ENCODE measurements at regions not wholly inside any gene's neighbourhood (a gene's known extent, or its start where the extent isn't known, plus 50 kb on each side); places are given as distances from the start of the nearest gene placed in this dataset.

GRCh38 chr13:74000876-74001275, 133.3 kb downstream of the KLF12 start:
- no peak for DNase-seq (ENCODE audit: low read depth)

- DNase-seq (ENCODE audit: low read depth) = no peak
Observed at GRCh38 chr13:73998631-73999030, 135.6 kb downstream of the KLF12 start.

- DNase-seq (ENCODE audit: low read depth) = no peak
Observed at GRCh38 chr13:73997964-73998363, 136.2 kb downstream of the KLF12 start.

GRCh38 chr13:73996569-73996968, 137.6 kb downstream of the KLF12 start:
- no peak for DNase-seq (ENCODE audit: low read depth)

- DNase-seq (ENCODE audit: low read depth) = no peak
Observed at GRCh38 chr13:73995736-73996135, 138.5 kb downstream of the KLF12 start.

GRCh38 chr13:73993661-73994060, 140.5 kb downstream of the KLF12 start:
- DNase-seq (ENCODE audit: low read depth) = no peak

- no peak for DNase-seq (ENCODE audit: low read depth)
Observed at GRCh38 chr13:73991884-73992283, 142.3 kb downstream of the KLF12 start.

GRCh38 chr13:73991384-73991783, 142.8 kb downstream of the KLF12 start:
- DNase-seq (ENCODE audit: low read depth) = no peak

GRCh38 chr13:73989244-73989843, 144.9 kb downstream of the KLF12 start:
- no peak for DNase-seq (ENCODE audit: low read depth)

GRCh38 chr13:73988461-73988860, 145.7 kb downstream of the KLF12 start:
- no peak for DNase-seq (ENCODE audit: low read depth)

GRCh38 chr13:73987618-73988017, 146.6 kb downstream of the KLF12 start:
- DNase-seq (ENCODE audit: low read depth) = no peak

GRCh38 chr13:73985783-73986182, 148.4 kb downstream of the KLF12 start:
- no peak for DNase-seq (ENCODE audit: low read depth)

GRCh38 chr13:73984949-73985691, 149.1 kb downstream of the KLF12 start:
- DNase-seq (ENCODE audit: low read depth) = peak; percentile 34

- DNase-seq (ENCODE audit: low read depth) = no peak
Observed at GRCh38 chr13:73984201-73984600, 150.0 kb downstream of the KLF12 start.

- no peak for DNase-seq (ENCODE audit: low read depth)
Observed at GRCh38 chr13:73983109-73983508, 151.1 kb downstream of the KLF12 start.

- no peak for DNase-seq (ENCODE audit: low read depth)
Observed at GRCh38 chr13:73981595-73981994, 152.6 kb downstream of the KLF12 start.

- DNase-seq (ENCODE audit: low read depth) = no peak
Observed at GRCh38 chr13:73975767-73976166, 158.4 kb downstream of the KLF12 start.

GRCh38 chr13:73974051-73974450, 160.2 kb downstream of the KLF12 start:
- no peak for DNase-seq (ENCODE audit: low read depth)

GRCh38 chr13:73973156-73973555, 161.0 kb downstream of the KLF12 start:
- no peak for DNase-seq (ENCODE audit: low read depth)

GRCh38 chr13:73972545-73972944, 161.7 kb downstream of the KLF12 start:
- no peak for DNase-seq (ENCODE audit: low read depth)

- DNase-seq (ENCODE audit: low read depth) = no peak
Observed at GRCh38 chr13:73971481-73971880, 162.7 kb downstream of the KLF12 start.

GRCh38 chr13:73970421-73971055, 163.7 kb downstream of the KLF12 start:
- no peak for DNase-seq (ENCODE audit: low read depth)

- DNase-seq (ENCODE audit: low read depth) = no peak
Observed at GRCh38 chr13:73967397-73968165, 166.6 kb downstream of the KLF12 start.
